ENCODE measurements at regions not wholly inside any gene's neighbourhood (a gene's known extent, or its start where the extent isn't known, plus 50 kb on each side); places are given as distances from the start of the nearest gene placed in this dataset.
A peak's percentile ranks its signal among the peaks of the same experiment; 100 is the strongest.

GRCh38 chr10:110373857-110374654 lies 69.3 kb upstream of the SMNDC1 start:
- no peak for DNase-seq (ENCODE audit: low read depth in 2 of 2)

DNA sequence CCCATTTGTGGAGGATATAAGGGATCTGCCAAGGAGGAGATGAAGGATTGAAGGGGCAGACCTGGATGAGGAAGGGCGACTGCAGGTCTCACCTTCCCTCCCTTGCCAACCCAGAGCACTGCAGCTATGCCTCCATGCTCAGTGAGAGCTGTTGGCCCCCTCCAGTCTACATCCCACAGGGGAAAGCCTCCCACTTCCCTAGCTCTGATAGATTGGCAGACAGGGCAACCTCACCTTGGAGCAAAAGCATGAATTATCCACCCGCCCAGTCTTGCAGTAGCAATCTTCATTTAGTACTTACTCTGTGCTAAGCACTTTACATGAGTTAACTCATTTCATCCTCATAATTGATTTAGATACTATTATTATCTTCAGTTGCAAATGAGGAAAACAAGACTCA lies 70.4 kb upstream of the SMNDC1 start:
- DNase-seq (ENCODE audit: low read depth in 2 of 2): no peak

DNA sequence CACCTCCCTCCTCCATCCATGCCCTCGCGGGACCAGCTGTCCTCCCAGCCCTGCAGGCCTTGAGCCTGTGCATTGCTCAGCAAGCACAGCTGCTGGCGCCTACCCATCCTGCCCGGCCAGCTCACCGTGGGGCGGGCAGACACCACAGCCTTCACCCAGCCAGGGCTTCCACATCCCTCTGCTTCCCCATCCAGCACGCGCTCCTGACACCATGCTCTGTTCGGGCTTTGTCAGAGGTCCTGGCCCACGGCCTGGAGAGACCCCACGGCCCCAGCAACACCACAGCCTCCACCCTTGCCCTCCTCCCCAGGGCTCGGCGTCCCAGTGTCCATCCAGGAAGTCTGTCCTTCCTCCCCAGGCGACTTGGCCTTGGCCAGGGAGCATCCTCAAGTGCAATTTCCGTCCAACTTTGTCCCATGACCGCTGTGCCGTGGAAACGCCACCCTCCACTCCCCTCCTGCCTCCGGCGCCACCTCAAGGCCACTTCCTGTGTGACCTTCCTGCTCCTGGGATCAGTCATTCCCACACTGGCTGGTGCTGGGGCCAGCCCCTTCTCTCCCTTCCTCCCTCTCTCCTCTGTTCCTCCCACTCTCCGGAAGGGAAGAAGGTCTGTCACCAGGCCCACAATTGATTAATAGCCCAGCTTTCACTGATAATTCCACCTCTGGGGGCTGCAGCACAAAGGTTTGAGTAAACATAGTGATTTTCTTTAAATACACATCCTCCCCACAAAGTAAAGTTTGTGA lies 71.5 kb upstream of the SMNDC1 start:
- peak; percentile 75 to 80 for DNase-seq (ENCODE audit: low read depth in 2 of 2)

GRCh38 chr10:110376767-110377160 lies 72.0 kb upstream of the SMNDC1 start:
- DNase-seq (ENCODE audit: low read depth in 2 of 2): no peak

DNA sequence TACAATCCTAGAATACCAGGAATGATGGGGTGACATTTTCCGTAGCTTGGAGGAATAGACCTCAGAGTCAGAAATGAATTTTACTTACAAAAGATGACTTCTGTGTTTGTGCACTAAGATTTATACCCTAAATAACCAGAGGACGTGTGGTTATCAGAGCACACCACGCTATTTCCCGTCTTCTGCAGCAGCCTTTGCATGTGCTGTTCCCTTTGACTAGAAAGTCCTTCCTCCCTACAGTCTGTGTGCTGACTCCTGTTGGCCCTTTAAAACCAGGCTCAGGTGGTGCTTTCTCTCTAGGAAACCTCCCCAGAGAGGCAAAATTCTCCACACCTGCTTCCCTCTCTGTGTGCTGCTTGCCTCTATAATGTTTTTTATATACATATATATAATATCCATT lies 73.3 kb upstream of the SMNDC1 start:
- no peak for DNase-seq (ENCODE audit: low read depth in 2 of 2)

DNA sequence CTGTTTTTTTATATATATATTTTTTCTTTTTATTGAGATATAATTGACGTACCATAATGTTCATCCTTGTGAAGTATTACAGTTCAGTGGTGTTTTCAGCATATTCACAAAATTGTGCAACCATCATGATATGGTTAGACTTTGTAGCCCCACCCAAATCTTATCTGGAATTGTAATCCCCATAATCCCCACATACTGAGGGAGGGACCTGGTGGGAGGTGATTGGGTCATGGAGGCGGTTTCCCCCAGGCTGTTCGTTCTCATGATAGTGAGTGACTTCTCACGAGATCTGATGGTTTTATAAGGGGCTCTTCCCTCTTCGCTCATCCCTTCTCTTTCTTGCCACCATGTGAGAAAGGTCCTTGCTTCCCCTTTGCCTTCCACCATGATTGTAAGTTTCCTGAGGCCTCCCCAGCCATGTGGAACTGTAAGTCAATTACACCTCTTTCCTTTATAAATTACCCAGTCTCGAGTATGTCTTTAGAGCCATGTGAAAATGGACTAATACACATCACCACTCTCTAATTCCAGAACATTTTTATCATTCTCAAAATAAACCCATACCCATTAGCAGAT lies 73.9 kb upstream of the SMNDC1 start:
- no peak for DNase-seq (ENCODE audit: low read depth in 2 of 2)

- DNase-seq (ENCODE audit: low read depth in 2 of 2): peak in 1 of 2 donors; percentile 75
Observed at GRCh38 chr10:110379831-110380230, 75.1 kb upstream of the SMNDC1 start.

- DNase-seq (ENCODE audit: low read depth in 2 of 2): no peak
Observed at GRCh38 chr10:110380293-110380692, 75.6 kb upstream of the SMNDC1 start.

DNA sequence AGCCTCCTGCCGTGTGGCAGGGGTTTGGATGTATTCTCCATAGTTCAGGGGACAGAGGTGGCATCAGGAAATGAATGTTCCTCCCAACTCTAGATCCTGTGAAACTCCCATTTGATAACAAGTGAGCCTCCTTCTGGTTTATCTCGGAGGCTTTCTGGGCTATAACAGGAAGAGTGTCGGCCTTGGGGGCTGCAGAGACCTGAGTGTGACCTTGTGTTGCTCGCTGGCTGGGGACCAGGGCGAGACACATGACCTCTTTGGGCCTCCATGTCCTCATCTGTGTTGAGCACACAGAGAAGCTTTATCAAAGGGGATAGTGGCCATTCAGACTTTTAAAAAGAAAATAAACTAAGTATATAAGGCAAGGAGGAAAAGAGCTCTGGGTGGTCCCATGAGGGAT lies 78.0 kb upstream of the SMNDC1 start:
- DNase-seq (ENCODE audit: low read depth in 2 of 2): no peak

- DNase-seq (ENCODE audit: low read depth in 2 of 2): no peak
Observed at GRCh38 chr10:110387617-110387982, 82.9 kb upstream of the SMNDC1 start.

DNA sequence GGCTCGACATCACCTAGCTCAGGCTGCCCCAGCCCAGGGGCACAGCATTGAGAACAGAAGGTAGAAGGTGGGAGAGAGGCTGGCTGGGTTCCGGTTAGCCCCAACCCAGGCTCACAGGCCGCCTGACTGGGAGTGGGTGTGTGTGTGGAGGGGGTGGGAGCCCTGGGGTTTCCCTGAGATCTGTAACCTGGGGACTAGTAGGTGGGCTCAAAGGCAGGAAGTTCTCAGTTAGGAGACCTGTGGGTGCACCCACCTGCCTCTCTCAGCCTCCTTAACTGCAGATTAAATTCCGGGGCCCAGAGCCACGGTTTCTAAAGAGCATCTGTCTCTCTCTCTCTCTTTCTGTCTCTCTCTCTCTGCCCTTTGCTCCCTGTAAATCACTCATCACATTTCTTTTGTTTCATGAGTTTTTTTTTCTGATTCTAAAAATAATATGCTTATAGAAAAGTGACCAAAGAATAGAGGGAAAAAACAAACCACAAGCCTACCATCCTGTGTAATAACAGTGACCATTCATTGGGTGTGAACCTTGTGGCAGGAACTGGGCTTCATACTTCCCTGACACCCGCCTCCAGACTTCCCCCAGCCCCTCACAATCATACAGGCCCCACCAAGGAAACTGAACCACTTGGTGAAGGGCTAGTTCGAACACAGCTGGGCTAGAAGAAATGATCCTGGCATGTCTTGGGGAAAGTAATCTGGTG lies 83.4 kb upstream of the SMNDC1 start:
- DNase-seq (ENCODE audit: low read depth in 2 of 2): peak; percentile 94 to 95

DNA sequence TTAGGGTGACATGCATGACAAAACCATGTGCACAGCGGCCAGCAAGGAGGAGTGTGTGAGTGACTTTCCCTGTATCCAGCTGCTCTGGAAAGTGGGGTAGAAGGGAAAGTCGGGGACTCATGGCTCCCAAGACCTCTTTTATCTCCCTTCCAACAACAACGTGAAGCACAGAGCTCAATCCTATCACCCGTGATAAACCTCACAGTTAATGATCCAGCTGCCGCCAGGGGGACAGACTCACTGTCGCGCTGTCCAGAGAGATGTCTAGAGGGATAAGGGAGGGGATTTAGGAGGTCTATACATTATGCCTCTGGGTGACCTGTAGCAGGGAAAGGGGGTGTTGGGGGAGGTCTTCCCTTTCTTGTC lies 84.0 kb upstream of the SMNDC1 start:
- DNase-seq (ENCODE audit: low read depth in 2 of 2): peak in 1 of 2 donors; percentile 55

- no peak for DNase-seq (ENCODE audit: low read depth in 2 of 2)
Observed at GRCh38 chr10:110389255-110389654, 84.5 kb upstream of the SMNDC1 start.

DNA sequence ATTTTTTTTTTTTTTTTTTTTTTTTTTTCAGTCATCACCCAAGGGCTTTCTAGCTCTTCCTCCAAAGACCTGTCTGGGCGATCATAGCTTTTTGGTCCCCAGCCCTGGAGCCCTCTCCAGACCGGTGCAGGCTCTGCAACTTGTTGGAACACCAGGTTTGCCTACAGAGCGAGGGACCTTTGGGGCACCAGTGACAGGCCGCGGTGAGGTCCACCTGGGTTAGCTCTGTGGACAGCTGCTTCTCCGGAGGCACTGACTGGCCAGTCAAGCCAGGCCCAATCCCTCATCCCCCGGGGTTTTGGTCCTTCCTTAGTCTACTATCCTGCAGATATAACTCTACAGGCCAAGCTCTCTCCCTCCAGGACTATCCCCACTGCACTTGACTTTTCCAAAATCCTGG lies 86.8 kb upstream of the SMNDC1 start:
- DNase-seq (ENCODE audit: low read depth in 2 of 2): no peak

- peak in 1 of 2 donors; percentile 77 for DNase-seq (ENCODE audit: low read depth in 2 of 2)
Observed at GRCh38 chr10:110392121-110392520, 87.4 kb upstream of the SMNDC1 start.

- DNase-seq (ENCODE audit: low read depth in 2 of 2): peak in 1 of 2 donors; percentile 69
Observed at GRCh38 chr10:110392868-110393740, 88.4 kb upstream of the SMNDC1 start.

GRCh38 chr10:110393866-110394265 lies 89.1 kb upstream of the SMNDC1 start:
- no peak for DNase-seq (ENCODE audit: low read depth in 2 of 2)

DNA sequence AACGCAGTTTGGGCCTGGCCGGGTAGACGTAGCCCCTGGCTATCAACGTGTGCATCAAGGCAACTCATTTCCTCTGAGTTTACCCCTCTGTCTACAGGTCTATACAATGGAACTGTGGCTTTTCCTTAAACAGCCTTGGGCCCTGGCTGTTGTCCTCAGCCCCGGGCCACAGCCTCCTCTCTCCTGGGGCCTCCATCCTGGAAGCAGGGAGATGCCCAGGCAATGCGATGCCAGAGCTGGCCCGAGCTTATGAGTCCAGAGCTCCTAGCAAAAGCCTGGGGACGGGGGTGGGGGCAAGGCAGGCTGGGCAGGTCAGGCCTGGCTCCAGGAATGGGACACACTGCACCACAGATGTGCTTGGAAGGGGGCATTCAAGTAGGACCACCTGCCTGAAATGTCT lies 89.6 kb upstream of the SMNDC1 start:
- no peak for DNase-seq (ENCODE audit: low read depth in 2 of 2)

- DNase-seq (ENCODE audit: low read depth in 2 of 2): no peak
Observed at GRCh38 chr10:110394898-110395297, 90.2 kb upstream of the SMNDC1 start.

DNA sequence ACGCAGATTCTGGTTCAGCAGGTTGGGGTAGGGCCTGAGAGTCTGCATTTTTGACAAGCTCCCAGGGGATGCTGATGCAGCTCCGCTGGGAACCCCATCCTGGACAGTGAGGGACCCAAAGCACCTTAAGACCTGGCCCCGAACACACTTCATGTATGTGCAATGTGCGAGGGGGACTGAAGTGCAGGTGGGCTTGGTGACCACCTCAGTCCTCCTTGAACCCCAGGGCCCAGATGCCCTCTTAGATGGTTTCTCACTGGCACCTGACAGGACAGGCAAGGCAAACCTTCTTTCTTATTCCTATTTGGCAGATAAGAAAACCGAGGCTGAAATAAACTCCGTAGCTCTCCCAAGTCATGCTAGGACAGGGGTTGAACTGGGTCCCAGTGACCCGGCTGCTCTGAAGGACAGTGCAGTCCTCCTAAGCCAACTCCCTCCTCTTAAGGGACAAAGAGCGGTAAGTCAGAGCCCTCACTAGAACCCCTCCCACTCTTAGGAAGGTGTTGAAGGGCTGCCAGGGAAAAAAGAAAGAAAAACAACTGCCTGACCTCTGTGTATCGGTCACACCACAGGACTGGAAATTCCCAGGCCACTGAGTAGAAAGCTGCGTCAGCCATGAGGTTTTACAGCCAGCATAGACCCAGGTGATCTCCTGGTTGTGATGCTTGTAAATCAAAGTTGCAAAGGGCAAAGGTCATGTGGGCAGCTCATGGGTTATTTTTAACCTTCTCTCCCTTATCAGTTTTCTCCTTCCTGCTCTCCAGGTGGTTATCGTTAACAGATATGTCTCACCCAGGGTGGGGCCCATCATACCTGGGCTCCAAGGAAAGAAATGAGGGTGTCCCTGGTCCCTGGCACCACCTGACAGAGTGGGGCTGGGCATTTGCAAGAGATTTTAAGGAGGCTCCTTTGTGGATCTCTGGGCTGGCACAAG lies 90.9 kb upstream of the SMNDC1 start:
- peak; percentile 99 for DNase-seq (ENCODE audit: low read depth in 2 of 2)

All from dermis microvascular lymphatic vessel endothelial cell (primary cell).